COLO829 (cell line): ENCODE measurements at regions not wholly inside any gene's neighbourhood (a gene's known extent, or its start where the extent isn't known, plus 50 kb on each side); places are given as distances from the start of the nearest gene placed in this dataset.

Experiments
- DNase-seq: peaks from one replicate; pipeline ENCODE4 v3.0.0; 2012; ENCODE audit warnings: low spot score

DNA sequence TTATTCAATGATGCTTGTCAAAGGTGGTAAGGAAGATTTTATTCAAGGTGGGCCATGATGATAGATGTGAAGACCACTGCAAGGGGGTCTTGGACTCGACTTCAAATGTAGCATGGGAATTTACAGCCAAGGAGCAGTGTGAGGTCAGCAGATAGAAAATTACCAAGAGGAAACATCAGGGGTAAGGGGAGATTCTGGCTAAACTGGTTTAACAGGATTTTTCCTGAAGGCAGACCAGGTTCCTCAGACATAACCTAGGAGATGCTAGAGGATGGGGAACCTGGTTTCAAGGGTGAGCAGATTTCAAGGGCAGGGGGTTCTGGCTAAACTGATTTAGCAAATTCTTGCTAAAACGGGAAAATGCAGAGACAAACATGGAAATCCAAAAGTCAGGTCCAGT is 464.9 kb downstream of the TAFA4 start:
- DNase-seq = no peak

DNA sequence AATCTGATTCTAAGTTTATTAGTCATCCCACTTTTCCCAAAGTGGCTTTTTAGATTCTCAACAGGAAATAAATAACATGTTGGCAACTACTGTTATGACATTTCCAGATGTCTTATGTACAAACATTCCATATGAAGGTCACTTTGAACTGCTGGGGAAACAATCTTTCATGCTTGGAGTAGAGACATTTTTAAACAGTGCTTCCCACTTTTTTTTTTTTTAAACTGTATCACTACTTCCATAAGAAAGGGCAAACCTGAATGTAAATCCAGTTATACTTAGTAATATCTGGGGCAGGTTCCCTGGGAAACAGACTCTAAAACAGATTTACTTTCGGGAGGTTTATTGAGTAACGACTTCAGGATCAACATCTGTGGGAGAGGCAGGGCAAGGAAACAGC is 473.8 kb downstream of the TAFA4 start:
- no peak for DNase-seq

- DNase-seq = no peak
Measured at GRCh38 chr3:68448510-68449383, 483.6 kb downstream of the TAFA4 start.

DNA sequence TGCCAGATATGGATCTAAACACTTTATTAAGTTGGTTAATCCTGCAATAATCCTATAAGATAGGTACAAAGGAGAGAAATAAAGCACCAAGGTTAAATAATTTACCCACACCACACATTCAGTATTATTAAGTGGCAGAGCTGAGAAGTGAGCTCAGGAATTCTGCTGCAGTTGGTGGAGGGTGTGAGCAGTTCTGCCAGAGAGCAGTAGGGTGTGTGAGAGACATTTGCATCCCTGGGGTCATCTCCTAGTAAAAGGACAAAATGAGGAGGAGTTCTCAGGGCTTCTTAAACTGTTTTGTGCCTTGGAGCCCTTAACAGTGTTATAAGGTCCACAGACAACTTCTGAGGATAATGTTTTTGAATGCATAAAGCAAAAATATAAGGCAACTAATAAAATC is 484.5 kb downstream of the TAFA4 start:
- DNase-seq = no peak

GRCh38 chr3:68441054-68441453 is 491.3 kb downstream of the TAFA4 start:
- no peak for DNase-seq

DNA sequence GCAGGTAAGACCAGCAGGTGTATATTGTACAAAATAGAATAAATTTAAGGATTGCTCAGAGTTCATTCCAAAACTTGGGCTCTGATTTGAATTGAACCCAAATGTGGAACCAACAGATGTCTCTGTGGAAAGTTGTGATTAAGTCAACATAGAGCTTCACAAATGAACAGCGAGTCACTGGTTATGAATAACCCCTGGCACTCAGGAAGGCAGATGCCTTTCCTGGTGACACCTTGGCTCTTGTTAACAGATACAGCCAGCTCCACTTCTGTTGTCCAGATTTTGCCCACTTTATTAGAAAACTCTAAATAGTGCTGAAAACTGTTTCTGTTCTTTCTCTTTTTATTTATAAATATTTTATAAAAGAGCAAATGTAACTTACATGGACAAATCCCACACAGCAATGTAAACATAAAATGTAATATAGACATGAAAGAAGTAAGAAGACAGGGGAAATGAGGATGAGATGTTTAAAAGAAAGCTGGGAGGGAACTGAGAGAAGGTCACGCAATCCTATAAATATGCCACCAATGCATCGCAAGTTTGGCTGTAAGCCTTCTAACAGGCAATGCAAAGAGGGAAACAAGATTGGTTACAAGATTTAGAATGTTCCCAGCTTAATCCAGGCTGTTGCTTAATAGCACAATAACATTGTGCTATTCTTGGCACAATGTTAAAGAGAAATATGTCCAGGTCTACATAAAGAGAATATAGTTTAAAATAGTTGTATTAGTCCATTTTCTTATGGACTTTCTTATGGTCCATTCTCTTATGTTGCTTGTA is 495.5 kb downstream of the TAFA4 start:
- no peak for DNase-seq

- DNase-seq = no peak
Measured at GRCh38 chr3:68428495-68428894, 503.9 kb downstream of the TAFA4 start.

GRCh38 chr3:68424796-68425460 is 507.4 kb downstream of the TAFA4 start:
- DNase-seq = no peak

DNA sequence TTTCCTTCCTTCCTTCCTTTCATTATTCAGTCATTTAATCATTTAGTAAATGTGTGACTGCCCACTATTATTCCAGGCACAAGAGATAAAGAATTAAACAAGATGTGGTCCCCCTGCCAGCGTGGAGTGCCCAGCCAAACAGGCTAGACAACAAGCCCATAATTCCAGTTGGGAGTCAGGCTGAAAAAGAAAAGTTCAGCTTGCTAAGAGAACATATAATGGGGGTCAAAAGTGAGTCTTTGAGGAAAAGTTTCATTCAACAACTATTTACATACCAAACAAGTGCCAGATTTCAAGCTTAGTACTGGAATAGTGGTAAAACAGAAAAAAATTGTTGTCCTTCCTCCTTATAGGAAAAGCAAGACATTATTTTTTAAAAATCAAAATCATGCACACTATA is 523.7 kb downstream of the TAFA4 start:
- no peak for DNase-seq

DNA sequence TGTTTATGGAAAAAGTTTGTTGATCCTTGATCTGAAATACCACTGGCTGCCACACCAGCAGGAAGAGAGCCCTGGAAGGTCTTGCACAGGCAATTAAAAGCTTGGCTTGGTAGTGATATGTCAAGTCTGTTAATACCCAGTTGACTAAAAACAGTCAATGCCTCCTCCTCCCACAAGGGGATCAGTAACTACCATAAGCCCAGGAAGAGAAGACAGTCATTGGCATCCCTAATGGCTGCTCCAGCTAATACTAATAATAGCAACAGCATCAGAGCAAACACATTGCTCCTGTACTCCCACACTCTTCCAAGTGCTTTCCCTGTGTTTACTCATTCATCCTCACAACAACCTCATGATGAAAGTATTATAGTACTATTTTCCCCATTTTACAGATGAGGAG is 528.6 kb downstream of the TAFA4 start:
- no peak for DNase-seq

DNA sequence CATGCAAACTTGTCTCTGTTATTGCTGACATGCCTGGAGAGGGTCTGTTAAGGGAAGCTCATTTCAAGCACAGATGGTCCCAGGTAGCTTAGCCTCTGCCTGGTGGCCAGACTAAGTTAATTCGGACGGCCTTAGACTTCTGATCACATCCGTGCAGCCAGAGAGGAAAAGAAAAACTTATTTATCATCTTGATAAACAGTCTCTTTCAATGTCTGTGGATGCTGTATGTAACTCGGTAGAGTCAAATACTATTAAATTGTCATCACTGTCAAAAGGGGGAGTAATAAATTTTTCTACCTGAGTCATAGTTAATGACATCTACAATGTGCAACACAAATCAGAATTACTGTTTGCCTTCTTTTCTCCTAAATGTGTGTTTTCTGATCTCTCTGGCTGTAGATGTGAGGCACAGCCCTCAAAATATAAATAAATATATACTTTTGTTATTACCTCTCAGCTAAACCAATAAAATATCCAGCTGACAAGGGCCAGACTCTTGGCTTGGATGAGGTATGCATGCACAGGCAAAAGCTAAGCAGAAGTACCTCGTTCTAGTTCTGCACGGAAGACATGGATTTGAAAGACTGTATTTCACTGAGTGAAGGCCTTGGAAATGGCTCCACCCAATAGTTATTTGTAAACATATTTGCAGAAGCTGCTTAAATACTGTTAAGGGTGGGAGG is 530.0 kb downstream of the TAFA4 start:
- no peak for DNase-seq

DNA sequence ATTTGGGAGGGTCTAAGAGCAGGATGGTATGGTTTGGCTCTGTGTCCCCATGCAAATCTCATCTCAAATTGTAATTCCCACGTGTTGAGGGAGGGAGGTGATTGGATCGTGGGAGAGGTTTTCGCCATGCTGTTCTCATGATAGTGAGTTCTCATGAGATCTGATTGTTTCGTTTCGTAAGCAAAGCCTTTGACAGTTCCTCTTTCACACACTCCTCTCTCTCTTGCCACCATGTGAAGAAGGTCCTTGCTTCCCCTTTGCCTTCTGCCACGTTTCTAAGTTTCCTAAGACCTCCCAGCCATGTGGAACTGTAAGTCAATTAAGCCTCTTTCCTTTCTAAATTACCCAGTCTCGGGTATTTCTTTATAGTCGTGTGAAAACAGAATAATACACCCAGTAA is 553.7 kb downstream of the TAFA4 start:
- no peak for DNase-seq

DNA sequence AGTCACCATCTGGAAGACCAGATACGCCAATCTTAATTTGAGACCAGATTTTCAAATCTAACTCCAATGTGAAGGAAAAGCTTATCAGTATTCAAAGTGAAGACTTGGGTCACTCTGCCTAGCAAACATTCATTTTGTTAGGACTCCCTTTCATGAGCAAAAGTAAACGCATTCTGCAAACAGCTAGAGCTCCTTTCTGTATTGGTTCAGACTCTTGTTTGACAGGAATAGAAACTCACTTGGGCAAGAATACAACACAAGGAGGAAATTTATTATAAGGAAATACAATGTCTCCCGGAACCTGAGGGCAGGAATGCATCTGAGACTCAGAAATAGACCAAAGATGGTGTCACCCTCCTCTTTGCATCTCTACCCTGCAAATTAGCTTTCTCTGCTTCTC is 558.6 kb downstream of the TAFA4 start:
- DNase-seq = no peak

DNA sequence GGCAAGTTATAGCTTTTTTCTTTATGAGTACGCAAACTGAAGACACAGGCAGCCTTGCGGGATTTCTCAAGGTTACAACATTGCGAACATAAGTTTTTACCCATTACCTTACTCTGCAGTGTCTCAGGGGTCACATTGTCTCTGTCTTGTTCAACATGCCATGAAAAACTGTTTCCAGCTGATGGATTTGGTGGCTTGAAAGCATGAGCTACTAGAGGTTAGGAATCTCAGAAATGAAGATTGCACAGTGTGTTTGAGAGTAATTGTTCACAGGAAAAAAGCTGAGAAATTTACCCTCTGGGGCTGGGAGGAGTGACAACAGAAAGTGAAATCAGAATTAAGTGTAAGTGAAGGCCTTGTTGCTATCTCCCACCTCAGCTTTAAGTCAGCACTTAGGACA is 568.6 kb downstream of the TAFA4 start:
- DNase-seq = no peak

DNA sequence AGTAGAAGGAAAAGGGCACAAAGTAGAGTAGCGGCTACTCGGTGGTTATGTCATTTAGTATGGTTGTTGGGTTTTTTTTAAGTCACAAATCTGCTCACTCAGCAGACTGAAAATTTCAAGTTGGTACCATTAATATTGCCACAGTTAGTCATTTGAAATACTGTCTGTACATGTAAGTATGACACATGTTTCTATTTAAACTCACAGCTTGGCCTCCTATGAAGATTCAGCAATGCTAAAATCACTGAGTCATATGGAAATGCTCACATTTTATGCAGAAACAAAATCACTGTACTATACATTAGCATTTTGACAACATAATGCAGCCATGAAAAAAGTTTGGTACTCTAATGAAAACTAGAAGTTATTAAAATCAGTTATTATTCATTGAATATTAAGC is 571.9 kb downstream of the TAFA4 start:
- DNase-seq = no peak

- no peak for DNase-seq
Measured at GRCh38 chr3:68345781-68346180, 586.6 kb downstream of the TAFA4 start.

GRCh38 chr3:68342426-68342825 is 589.9 kb downstream of the TAFA4 start:
- DNase-seq = no peak

- no peak for DNase-seq
Measured at GRCh38 chr3:68336042-68336441, 596.3 kb downstream of the TAFA4 start.

DNA sequence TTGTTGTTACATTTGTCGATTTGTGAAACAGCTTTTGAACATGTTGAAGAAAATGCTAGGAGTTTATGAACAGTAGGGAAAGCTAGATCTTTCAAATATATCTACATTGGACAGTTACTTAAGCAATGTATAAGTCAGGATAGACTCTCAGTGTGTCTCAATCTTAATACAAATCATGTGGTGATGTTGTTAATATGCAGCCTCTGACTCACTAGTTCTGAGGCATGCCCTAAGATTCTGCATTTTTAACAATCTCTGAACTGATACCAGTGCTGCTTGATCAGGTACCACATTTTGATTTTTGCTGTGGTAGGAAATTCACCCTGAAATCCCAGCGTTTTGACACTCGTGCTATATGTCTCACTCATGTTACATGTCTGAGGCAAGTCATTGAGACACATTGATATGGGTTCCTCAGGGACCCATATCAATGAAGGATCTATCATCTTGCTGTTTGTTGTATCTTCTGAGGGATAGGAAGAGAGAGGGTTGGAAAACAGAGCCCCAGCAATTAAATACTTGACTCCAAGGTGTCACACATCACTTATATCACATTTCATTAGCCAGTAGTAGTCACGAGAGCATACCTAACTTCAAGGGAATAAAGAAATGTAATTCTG is 597.9 kb downstream of the TAFA4 start:
- no peak for DNase-seq

- no peak for DNase-seq
Measured at GRCh38 chr3:68328049-68328448, 604.3 kb downstream of the TAFA4 start.

DNA sequence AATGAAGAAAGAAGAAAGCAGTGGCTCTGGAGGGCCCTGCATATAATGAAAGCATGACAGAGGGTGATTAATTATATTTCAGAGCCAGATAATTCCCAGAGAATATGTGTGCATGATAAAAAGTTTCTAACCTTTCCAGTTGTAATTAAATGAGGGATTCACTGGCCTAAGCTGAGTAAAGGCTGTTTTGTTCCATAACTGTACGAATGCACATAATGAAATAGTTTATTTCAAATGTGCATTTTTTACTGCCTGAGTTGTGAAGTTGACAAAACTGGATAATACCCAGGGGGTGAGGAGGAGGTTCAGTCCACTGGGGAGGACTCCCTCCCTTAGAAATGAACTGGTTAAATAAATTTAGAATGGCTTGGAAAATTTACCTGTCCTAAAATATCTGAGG is 616.4 kb downstream of the TAFA4 start:
- no peak for DNase-seq

- no peak for DNase-seq
Measured at GRCh38 chr3:68315546-68315945, 616.8 kb downstream of the TAFA4 start.
